ENCODE measurements at regions not wholly inside any gene's neighbourhood (a gene's known extent, or its start where the extent isn't known, plus 50 kb on each side); places are given as distances from the start of the nearest gene placed in this dataset.
A peak's percentile ranks its signal among the peaks of the same experiment; 100 is the strongest.

DNA sequence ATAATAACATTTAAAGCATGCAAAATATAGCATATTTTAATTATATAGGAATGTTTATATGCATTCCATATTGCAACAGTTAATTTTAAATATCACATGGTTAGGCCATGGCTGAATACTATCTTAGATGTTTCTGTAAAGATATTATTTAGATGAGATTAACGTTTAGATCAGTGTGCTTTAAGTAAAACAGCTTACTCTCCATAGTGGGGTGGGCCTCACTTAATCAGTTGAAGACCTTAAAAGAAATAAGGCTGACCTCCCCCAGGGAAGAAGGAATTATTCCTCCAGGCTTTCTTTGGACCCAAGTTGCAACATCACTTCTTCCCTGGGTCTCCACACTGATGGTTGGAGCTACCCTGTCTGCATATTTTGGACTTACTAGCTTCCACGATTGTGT is 1246.5 kb downstream of the TYW1 start:
- no peak overlapping the region for H3K27ac ChIP-seq
- TF ChIP-seq, protein P1, sequence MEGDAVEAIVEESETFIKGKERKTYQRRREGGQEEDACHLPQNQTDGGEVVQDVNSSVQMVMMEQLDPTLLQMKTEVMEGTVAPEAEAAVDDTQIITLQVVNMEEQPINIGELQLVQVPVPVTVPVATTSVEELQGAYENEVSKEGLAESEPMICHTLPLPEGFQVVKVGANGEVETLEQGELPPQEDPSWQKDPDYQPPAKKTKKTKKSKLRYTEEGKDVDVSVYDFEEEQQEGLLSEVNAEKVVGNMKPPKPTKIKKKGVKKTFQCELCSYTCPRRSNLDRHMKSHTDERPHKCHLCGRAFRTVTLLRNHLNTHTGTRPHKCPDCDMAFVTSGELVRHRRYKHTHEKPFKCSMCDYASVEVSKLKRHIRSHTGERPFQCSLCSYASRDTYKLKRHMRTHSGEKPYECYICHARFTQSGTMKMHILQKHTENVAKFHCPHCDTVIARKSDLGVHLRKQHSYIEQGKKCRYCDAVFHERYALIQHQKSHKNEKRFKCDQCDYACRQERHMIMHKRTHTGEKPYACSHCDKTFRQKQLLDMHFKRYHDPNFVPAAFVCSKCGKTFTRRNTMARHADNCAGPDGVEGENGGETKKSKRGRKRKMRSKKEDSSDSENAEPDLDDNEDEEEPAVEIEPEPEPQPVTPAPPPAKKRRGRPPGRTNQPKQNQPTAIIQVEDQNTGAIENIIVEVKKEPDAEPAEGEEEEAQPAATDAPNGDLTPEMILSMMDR (conservative IDR thresholded peaks at IDR 0.05): no peak

DNA sequence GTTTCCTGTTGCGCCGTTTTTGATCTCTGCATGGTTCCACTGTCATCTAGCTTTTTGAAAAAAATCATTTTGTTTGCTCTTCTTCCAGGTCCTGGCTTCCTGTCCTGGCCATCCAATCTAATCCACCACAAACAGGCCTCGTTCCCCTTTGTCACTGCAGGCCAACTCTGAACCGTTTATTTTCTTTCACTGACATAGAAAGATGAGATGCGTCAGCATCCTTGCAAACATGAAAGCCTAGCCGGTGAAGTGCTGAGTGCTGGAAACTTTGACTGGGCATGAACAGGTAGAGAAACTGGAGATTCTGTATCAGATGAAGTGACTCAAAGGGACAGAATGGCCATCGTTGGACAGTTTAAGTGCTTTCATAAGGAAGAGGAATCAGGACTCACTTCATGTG is 1247.8 kb downstream of the TYW1 start:
- TF ChIP-seq, protein P1 (conservative IDR thresholded peaks at IDR 0.05): no peak
- H3K27ac ChIP-seq: no peak overlapping the region

DNA sequence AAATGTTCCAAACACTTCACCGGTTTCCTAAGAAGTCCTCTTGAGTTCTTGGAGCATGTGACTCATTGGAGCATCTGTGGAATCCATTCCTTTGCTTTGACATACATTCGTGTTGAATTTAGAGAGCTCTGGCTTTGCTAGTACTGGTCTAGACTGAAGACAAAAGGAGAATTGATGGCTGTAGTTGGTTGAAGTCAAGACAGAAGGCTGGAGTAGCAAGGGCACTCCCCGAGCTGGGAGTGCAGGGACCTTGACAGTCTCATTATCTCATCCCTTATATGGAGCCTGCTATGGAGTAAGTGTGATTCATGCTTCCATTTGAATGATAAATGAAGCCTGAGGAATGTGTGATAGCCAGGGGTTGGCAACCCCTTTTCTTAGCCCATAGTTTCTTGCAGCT is 1249.1 kb downstream of the TYW1 start:
- TF ChIP-seq, protein P1 (conservative IDR thresholded peaks at IDR 0.05): no peak
- H3K27ac ChIP-seq: peak overlapping the region; percentile 50

GRCh38 chr7:68246189-68246633 is 1249.6 kb downstream of the TYW1 start:
- TF ChIP-seq, protein P1 (conservative IDR thresholded peaks at IDR 0.05): no peak
- H3K27ac ChIP-seq: peak overlapping the region; percentile 50

GRCh38 chr7:68247126-68247525 is 1250.5 kb downstream of the TYW1 start:
- H3K27ac ChIP-seq: peak overlapping the region; percentile 50
- TF ChIP-seq, protein P1 (conservative IDR thresholded peaks at IDR 0.05): no peak

DNA sequence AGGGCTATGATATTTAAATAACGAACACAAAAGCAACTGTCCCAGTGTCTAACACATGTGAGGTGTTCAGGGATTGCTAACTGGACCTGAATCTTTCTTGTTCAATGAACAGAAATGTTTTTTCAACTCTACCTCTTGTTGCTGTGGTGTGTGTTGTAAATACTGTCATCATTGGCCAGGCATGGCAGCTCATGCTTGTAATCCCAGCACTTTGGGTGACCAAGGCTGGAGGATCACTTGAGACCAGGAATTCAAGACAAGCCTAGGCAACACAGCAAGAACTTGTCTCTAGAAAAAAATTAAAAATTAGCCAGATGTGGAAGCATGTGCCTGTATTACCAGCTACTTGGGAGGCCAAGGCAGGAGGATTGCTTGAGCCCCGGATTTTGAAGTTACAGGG is 1250.9 kb downstream of the TYW1 start:
- H3K27ac ChIP-seq: no peak overlapping the region
- TF ChIP-seq, protein P1 (conservative IDR thresholded peaks at IDR 0.05): no peak

- TF ChIP-seq, protein P1 (conservative IDR thresholded peaks at IDR 0.05): no peak
- H3K27ac ChIP-seq: no peak overlapping the region
Measured at GRCh38 chr7:68248973-68249372, 1252.3 kb downstream of the TYW1 start.

All from VCaP (cell line).